Type B pancreatic cell (in vitro differentiated cells): ENCODE measurements at regions not wholly inside any gene's neighbourhood (a gene's known extent, or its start where the extent isn't known, plus 50 kb on each side); places are given as distances from the start of the nearest gene placed in this dataset.

Source experiments
- DNase-seq: peaks from one replicate; pipeline ENCODE4 v3.0.0; 2021; ENCODE audit warnings: mixed read lengths; ENCODE audit not compliant: unreplicated experiment; ENCODE audit errors: extremely low spot score
- H3K27ac Mint-ChIP-seq: 2 replicates; pipeline ENCODE4 v1.8.0; 2021; ENCODE audit warnings: mild to moderate bottlenecking, mixed read lengths
- H3K27me3 Mint-ChIP-seq: 2 replicates; pipeline ENCODE4 v1.8.0; 2021; ENCODE audit warnings: mixed read lengths
- H3K36me3 Mint-ChIP-seq: 2 replicates; pipeline ENCODE4 v1.8.0; 2021; ENCODE audit warnings: mixed read lengths
- H3K4me1 Mint-ChIP-seq: one replicate; pipeline ENCODE4 v1.8.0; 2021; ENCODE audit warnings: mixed read lengths; ENCODE audit not compliant: unreplicated experiment
- H3K4me3 Mint-ChIP-seq: 2 replicates; pipeline ENCODE4 v1.8.0; 2021; ENCODE audit warnings: mild to moderate bottlenecking, mixed read lengths
- H3K9me3 Mint-ChIP-seq: 2 replicates; pipeline ENCODE4 v1.8.0; 2021; ENCODE audit warnings: mixed read lengths
- TF ChIP-seq, protein P1 (sequence below): fragments of 200-600 bp; sonication (generic); conservative IDR thresholded peaks from 2 replicates; pipeline ENCODE4 v1.5.0; 2021; ENCODE audit warnings: antibody characterized with exemption, mild to moderate bottlenecking

- H3K4me3 Mint-ChIP-seq = no peak overlapping the region
- no peak for DNase-seq
- H3K27me3 Mint-ChIP-seq = no peaks in the 10 kb centered on the region
- H3K4me1 Mint-ChIP-seq = peaks cover 6% of the 10 kb centered on the region
- H3K36me3 Mint-ChIP-seq = no peaks in the 10 kb centered on the region
- no peak overlapping the region for H3K27ac Mint-ChIP-seq
- TF ChIP-seq, protein P1, sequence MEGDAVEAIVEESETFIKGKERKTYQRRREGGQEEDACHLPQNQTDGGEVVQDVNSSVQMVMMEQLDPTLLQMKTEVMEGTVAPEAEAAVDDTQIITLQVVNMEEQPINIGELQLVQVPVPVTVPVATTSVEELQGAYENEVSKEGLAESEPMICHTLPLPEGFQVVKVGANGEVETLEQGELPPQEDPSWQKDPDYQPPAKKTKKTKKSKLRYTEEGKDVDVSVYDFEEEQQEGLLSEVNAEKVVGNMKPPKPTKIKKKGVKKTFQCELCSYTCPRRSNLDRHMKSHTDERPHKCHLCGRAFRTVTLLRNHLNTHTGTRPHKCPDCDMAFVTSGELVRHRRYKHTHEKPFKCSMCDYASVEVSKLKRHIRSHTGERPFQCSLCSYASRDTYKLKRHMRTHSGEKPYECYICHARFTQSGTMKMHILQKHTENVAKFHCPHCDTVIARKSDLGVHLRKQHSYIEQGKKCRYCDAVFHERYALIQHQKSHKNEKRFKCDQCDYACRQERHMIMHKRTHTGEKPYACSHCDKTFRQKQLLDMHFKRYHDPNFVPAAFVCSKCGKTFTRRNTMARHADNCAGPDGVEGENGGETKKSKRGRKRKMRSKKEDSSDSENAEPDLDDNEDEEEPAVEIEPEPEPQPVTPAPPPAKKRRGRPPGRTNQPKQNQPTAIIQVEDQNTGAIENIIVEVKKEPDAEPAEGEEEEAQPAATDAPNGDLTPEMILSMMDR = no peak
- H3K9me3 Mint-ChIP-seq = no peaks in the 10 kb centered on the region
Observed at GRCh38 chr2:105451571-105452166, 52.8 kb upstream of the FHL2 start.

- Mint-ChIP-seq H3K9me3 (no peaks in the 10 kb centered on the region), H3K27me3 (no peaks in the 10 kb centered on the region), H3K27ac (no peak overlapping the region), H3K4me1 (peaks cover 6% of the 10 kb centered on the region), H3K4me3 (no peak overlapping the region), H3K36me3 (no peaks in the 10 kb centered on the region)
- DNase-seq = no peak
- TF ChIP-seq, protein P1 = no peak
Observed at GRCh38 chr2:105450471-105450870, 51.6 kb upstream of the FHL2 start.

DNA sequence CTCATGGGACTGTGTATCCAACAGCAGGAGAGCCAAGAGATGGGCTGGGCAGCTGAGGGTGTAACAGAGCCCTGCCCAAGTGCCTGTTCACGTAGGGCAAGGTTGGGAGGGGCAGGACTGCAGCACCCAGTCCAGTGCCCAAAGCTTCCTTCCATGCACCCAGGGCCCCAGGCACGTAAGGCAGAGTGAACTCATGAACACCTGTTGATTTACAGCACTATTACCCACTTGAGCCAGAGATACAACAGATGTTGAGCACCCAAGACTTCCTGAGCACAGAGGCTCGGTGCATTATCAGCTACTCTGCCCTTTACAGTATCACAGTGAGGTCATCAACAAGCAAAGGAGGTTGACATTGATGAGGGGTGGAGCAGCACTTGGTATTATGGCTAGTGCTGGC is 50.2 kb upstream of the FHL2 start:
- DNase-seq = no peak
- Mint-ChIP-seq H3K27ac (peak overlapping the region; percentile 26), H3K27me3 (no peaks in the 10 kb centered on the region), H3K4me1 (peaks cover 5% of the 10 kb centered on the region), H3K4me3 (no peak overlapping the region), H3K36me3 (no peaks in the 10 kb centered on the region), H3K9me3 (no peaks in the 10 kb centered on the region)
- TF ChIP-seq, protein P1 = no peak
